Natural killer cell treated with Interleukin-12 subunit alpha and Interleukin-12 subunit beta and Interleukin-15 and Interleukin-18, amount 100 ng/mL, for 72 hours (primary cell): ENCODE measurements at regions not wholly inside any gene's neighbourhood (a gene's known extent, or its start where the extent isn't known, plus 50 kb on each side); places are given as distances from the start of the nearest gene placed in this dataset.

Experiments
- ATAC-seq, 2 donors: fragments of 150-1000 bp; cut with Tn5 transposase in 1 of 2; sonication (Bioruptor Pico), chemical (Tn5 transposase) in 1 of 2; 2 replicates each; pipeline ENCODE4 v1.10.0; 2021
- DNase-seq: peaks from one replicate; pipeline ENCODE4 v3.0.0; 2022; ENCODE audit warnings: low spot score
- H3K27ac Mint-ChIP-seq, 2 donors: 1 replicate in 1 of 2; 2 replicates in 1 of 2; pipeline ENCODE4 v1.8.0; 2022; ENCODE audit warnings: mixed read lengths in 2 of 2, mild to moderate bottlenecking in 1 of 2, moderate library complexity in 1 of 2
- H3K27me3 Mint-ChIP-seq, 2 donors: 1 replicate in 1 of 2; 2 replicates in 1 of 2; pipeline ENCODE4 v1.8.0; 2022; ENCODE audit warnings: mixed read lengths in 2 of 2
- H3K36me3 Mint-ChIP-seq: one replicate; pipeline ENCODE4 v1.8.0; 2022; ENCODE audit warnings: mixed read lengths
- H3K4me1 Mint-ChIP-seq, 2 donors: 1 replicate in 1 of 2; 2 replicates in 1 of 2; pipeline ENCODE4 v1.8.0; 2022; ENCODE audit warnings: low read depth in 2 of 2, mixed read lengths in 2 of 2, mild to moderate bottlenecking in 1 of 2
- H3K4me3 Mint-ChIP-seq: one replicate; pipeline ENCODE4 v1.8.0; 2022; ENCODE audit warnings: mixed read lengths
- H3K9me3 Mint-ChIP-seq: 2 replicates; pipeline ENCODE4 v1.8.0; 2022; ENCODE audit warnings: mixed read lengths

DNA sequence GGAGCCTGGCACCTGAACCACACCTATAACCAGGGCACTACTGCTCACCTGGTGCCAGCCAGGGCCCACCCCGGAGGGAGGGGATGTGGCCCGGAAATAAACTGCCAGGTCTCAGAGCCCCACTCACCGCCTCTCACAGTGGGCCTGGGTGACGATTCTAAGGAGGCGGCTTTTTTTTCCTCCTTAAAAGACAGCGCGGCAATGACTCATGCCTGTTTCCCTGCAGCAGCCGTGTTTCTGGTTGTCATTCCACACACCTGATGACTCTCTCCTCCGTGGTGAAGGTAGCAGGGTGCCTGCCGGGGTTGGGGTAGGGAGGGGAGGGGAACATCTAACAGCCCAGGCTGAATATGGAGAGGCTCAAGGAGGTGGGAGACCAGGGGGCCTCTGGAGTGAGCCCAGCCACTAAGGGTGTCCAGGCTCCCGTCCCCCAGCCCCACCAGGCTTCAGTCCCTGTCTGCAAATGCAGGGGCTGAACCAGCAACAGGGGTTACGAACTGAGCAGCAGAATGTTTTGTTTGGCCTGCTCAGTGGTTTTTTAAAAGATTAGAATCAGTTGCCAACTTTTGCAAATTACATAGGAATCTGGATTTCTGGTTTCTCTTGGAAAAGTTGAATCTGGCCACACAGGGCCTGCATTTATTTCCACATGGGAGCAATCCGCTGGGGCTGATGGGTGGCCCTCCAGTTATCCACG lies 127.3 kb upstream of the LINGO1 start:
- Mint-ChIP-seq H3K27ac (no peak overlapping the region), H3K9me3 (no peaks in the 10 kb centered on the region), H3K36me3 (no peaks in the 10 kb centered on the region), H3K4me3 (no peak overlapping the region), H3K27me3 (peaks cover 11 to 17% of the 10 kb centered on the region in 2 donors), H3K4me1 (no peaks in the 10 kb centered on the region)
- no peak for DNase-seq
- no peak for ATAC-seq

DNA sequence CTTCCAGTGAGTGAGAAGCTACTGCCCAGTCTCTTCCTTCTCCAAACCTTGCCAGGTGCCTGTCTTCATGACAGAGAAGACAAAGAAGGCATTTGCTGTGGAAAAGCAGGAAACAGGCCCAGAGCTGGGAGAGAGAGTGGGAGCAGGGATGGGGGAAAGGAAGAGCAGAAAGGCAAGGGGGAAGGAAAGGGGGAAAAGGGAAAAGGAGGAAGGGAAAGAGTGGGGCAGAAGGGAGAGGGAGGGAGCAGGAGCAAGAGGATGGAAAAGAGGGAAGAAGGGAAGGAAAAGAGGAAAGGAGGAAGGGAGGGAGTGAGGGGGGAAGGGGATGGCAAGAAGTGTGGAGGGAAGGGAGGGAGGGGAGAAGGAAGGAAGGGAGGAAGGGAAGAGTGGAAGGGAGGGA lies 121.2 kb upstream of the LINGO1 start:
- no peaks in the 10 kb centered on the region for H3K9me3 Mint-ChIP-seq
- no peak overlapping the region for H3K27ac Mint-ChIP-seq
- H3K4me3 Mint-ChIP-seq, result no peak overlapping the region
- H3K4me1 Mint-ChIP-seq, result no peaks in the 10 kb centered on the region
- H3K36me3 Mint-ChIP-seq, result no peaks in the 10 kb centered on the region
- DNase-seq, result no peak
- ATAC-seq, result no peak
- H3K27me3 Mint-ChIP-seq, result peaks cover 8% of the 10 kb centered on the region in 2 donors

DNA sequence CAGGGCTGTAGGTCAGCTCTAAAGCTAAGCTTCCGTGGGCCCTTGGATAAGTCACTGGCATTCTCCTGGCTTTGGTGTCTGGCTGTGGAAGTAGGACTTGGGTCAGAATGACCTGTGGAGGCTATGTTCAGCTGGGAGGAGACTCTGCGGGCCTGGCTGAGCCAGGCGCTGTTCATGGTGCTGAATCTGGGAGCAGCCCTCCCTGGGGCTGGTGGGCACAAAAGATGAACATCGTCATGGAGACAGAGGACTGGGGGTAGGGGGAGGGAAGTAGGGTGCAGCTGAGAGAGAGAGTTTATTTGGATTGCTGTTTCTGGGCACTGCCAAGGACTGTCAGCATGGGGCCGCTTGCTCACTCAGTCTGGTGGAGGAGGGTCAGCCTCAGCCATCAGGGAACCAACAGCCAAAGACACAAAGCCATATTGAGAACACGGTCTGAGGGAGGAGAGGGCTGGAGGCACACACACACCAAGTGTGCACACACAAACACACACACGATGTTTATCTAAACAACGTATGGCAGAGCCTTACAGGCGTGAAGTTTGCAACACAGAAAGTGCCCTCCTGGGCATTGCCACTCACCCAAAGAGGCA lies 120.7 kb upstream of the LINGO1 start:
- ATAC-seq, result no peak
- no peak for DNase-seq
- peaks cover 8% of the 10 kb centered on the region in 2 donors for H3K27me3 Mint-ChIP-seq
- H3K36me3 Mint-ChIP-seq, result no peaks in the 10 kb centered on the region
- H3K27ac Mint-ChIP-seq, result no peak overlapping the region
- no peak overlapping the region for H3K4me3 Mint-ChIP-seq
- no peaks in the 10 kb centered on the region for H3K4me1 Mint-ChIP-seq
- H3K9me3 Mint-ChIP-seq, result no peaks in the 10 kb centered on the region

DNA sequence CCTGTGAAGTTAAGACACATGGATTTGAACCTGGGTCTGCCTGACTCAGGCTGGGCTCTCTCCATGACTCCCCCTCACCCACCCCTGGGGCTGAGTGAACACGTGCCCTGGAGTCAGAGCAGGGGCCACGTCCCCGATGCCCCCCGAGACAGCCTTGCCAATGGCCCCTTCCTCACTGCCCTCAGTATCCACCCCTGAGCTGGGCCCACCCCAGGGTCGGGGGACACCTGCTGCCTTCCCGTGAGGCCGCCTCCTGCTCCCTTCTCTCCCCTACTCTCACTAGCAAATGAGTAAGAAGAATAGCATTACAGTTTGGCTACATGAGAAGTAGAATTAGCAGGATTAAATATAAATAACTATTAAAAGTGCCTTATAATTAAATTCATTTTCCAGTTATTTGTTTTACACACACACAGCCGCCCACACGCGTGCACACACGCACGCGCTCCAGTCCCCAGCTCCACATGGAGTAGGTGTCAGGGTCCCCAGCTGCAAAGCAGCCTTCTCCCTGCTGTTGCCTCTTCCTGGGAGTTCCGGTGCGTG lies 117.4 kb upstream of the LINGO1 start:
- peaks cover 0 to 8% of the 10 kb centered on the region in 2 donors for H3K27me3 Mint-ChIP-seq
- ATAC-seq (no peak), DNase-seq (no peak)
- no peaks in the 10 kb centered on the region for H3K9me3 Mint-ChIP-seq
- H3K4me1 Mint-ChIP-seq, result no peaks in the 10 kb centered on the region
- H3K36me3 Mint-ChIP-seq, result no peaks in the 10 kb centered on the region
- H3K4me3 Mint-ChIP-seq, result no peak overlapping the region
- H3K27ac Mint-ChIP-seq, result no peak overlapping the region

DNA sequence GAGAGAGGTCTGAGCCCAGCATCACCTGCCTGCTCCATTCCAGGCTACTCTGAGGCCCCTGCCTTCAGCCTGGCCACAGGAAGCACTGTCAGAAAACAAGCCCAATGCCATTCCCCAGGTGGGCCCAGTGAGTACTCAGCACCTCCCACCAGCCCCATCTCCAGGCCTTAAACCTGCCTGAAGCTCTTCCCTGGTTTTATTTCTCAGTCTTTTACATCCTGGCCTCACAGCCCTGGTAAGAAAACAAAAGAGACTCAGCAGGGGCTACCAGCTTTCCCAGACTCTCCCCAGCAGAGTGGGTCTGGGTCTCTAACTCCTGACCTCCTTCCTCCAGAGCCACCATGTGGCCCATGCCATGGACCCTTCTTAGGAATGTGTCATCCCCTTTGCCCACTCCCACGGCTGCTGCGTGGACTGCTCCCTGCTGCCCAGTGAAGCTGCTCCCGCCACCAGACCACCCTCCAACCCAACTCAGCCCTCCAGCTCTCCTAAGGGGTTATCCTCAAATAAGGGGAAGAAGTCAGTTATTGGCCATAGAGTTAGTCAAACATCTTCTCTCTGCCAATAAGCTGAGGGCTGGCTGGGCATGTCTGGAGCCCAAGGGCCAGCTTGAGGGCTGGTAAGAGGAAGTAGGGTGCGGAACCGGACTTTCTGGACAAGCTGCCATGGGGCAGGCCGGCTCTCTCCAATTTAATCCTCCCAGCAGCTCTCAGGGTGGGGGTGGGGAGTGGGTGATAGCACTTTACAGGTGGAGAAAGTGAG lies 116.7 kb upstream of the LINGO1 start:
- Mint-ChIP-seq H3K27ac (no peak overlapping the region), H3K4me3 (no peak overlapping the region), H3K4me1 (no peaks in the 10 kb centered on the region), H3K9me3 (no peaks in the 10 kb centered on the region), H3K36me3 (no peaks in the 10 kb centered on the region), H3K27me3 (peaks cover 0 to 8% of the 10 kb centered on the region in 2 donors)
- DNase-seq, result no peak
- ATAC-seq, result no peak

DNA sequence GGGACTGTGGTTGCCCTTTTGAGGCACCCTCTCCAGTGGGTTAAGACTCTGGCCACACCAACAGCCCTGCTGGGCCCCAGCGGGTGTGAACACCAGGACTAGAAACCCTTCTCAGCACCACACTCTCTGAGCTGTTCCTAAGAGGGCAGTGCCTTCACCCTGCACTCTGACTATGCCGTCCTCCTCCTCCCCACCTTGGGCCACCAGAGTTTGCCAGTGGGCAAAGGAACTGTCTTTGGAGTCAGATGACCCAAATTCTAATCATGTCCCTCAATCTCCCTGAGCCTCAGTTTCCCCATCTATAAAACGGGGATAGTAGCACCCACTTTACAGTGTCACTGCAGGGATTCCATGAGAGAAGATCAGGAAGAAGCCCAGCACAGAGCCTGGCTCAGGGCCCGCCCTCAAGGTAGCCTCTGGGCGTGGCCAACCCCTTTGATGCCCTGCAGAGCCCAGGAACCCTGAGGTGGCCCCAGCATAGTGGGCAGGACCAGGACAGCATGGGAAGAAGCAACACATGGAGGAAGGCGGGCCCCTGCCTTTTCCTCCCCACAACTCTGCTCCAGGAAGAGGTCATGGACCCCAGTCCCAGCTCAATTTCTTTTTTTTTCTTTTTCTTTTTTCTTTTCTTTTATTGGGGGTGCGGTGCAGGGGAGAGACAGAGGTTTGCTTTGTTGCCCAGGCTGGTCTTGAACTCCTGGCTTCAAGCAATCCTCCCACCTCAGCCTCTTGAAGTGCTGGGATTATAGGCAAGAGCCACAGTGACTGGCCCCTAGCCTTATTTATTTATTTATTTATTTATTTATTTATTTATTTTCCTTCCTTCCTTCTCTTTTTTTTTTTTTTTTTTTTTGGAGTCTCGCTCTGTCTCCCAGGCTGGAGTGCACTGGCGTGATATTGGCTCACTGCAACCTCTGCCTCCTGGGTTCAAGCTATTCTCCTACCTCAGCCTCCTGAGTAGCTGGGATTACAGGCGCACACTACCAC lies 115.7 kb upstream of the LINGO1 start:
- H3K9me3 Mint-ChIP-seq, result no peaks in the 10 kb centered on the region
- no peak overlapping the region for H3K27ac Mint-ChIP-seq
- ATAC-seq, result no peak

DNA sequence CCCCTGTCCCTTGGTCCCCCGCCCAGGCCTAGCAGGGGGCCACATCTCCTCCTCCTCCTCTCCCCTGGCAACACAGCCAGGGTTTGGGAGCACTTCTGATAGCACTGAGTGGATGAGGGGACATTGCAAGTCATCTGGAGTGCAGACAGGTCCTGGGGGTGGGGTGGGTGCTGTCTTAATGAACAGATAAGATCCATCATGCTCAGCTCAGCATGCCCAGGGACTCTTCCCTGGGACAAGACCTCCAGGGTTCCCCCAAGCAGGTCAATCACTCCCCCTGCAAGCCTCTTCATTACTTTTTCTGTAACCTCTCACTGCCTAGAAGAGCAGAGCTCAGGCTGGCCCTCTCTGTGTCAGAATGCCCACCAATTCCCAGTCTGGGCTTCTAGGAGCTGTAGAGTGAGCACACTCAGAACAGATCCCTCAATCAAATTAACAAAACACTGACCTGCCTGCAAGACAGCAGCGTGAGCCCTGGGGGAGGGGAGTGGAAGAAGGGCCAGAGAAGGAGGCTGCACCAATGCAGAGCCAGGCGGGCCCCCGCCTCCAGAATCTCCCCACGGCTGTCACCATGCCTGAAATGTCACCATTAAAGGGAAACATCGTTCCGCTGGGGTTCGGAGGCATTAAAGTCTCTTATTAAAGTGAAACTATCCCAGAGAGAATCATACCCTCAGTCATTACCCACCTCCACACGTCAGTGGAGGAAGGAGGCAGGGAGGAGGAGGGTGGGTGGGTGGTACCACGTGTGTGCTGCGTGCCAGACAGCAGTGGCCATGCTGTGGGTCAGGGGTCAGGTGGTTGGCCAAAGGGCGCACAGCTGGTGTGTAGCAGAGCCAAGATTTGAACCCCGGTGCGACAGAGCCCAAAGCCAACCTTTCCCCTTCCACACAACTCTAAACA lies 114.7 kb upstream of the LINGO1 start:
- ATAC-seq (no peak), DNase-seq (no peak)
- H3K27ac Mint-ChIP-seq, result no peak overlapping the region
- no peaks in the 10 kb centered on the region for H3K4me1 Mint-ChIP-seq
- H3K27me3 Mint-ChIP-seq, result peaks cover 0 to 3% of the 10 kb centered on the region in 2 donors
- no peaks in the 10 kb centered on the region for H3K36me3 Mint-ChIP-seq
- no peak overlapping the region for H3K4me3 Mint-ChIP-seq
- H3K9me3 Mint-ChIP-seq, result no peaks in the 10 kb centered on the region

More for the DNA sequence above, 115.7 kb upstream of the LINGO1 start:
- Mint-ChIP-seq H3K27me3 (peaks cover 2 to 7% of the 10 kb centered on the region in 2 donors), H3K36me3 (no peaks in the 10 kb centered on the region), H3K4me3 (no peak overlapping the region), H3K4me1 (no peaks in the 10 kb centered on the region)
- DNase-seq, result no peak

DNA sequence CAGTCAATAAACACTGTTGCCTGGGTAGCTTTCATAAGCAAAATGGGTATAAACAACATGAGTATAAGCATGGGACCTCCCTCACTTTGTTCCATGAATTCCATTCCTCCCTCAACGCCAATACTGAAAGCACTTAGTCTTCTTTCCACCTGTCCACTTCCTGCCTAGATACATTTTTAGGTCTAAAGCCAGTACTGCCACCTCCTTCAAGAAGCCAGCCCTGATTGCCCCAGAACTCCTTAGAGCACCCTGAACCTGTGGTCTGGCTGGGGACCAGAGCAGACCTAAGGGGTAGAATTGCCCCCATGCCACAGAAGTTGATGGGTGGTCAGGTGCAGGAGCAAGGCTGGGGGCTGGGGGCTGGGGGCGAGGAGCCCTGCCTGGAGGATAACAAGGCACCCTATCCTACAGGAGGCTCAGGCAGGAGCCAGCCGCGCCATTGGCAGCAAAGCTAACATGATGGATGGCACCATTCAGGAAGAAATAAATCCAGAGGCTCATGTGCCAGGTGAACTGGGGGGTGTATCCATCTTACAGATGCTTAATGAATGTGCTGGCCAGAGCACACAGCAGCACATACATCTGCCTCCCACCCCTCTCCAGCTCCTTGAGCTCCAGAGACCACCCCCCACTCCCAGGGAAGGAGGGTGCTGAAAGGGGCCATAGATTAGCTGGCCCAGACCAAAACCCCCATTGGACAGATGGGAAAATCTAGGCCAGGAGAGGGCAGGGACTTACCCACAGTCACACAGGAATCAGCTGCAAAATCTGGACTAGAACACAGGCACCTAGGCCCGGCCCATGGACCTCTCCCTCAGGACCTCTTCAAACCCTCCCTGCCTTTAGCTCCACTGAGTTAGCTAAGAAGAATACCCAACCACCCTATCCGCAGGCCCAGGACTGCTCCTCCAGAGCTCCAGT lies 113.8 kb upstream of the LINGO1 start:
- Mint-ChIP-seq H3K4me1 (no peaks in the 10 kb centered on the region), H3K36me3 (no peaks in the 10 kb centered on the region), H3K4me3 (no peak overlapping the region), H3K27me3 (peaks cover 0 to 3% of the 10 kb centered on the region in 2 donors), H3K27ac (no peak overlapping the region), H3K9me3 (no peaks in the 10 kb centered on the region)
- DNase-seq, result no peak
- ATAC-seq, result no peak

DNA sequence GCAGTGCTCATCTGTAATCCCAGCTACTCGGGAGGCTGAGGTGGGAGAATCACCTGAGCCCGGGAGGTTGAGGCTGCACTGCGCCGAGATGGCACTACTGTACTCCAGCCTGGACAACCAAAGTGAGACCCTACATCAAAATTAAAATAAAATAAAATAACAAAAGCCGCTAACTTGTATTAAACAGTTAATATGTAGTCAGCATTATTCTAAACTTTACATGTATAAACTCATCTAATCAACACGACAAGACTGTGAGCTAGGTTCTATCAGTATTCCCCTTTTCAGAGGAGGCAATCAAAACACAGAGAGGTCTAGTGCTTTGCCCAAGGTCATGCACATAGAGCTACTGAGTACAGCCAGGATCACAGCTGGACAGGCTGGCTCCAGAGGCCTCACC lies 111.7 kb upstream of the LINGO1 start:
- Mint-ChIP-seq H3K27me3 (peaks cover 5 to 7% of the 10 kb centered on the region in 2 donors), H3K4me1 (no peaks in the 10 kb centered on the region), H3K4me3 (no peak overlapping the region), H3K9me3 (no peaks in the 10 kb centered on the region), H3K36me3 (no peaks in the 10 kb centered on the region), H3K27ac (no peak overlapping the region)
- ATAC-seq, result no peak
- no peak for DNase-seq

DNA sequence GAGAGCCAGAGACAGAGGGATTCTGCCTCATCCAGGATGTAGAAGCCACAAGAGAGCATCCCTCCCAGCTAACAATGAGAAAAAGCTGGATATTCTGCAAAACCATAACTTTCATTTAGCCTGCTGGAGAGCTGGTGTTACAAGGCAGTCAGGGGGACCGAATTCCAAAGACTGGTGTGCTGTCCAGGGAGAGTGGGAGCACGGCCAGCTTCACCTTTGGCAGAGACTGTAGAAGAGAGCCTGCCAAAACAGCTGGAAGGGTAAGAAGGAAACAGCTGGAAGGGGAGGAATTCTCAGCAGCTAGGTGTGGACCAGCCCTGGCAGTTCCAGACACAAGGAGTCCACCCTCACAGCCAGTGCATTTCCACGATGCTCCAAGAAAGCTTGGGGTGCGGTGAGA lies 109.9 kb upstream of the LINGO1 start:
- Mint-ChIP-seq H3K27ac (no peak overlapping the region), H3K4me1 (no peaks in the 10 kb centered on the region), H3K9me3 (no peaks in the 10 kb centered on the region), H3K27me3 (peaks cover 17 to 22% of the 10 kb centered on the region in 2 donors), H3K36me3 (no peaks in the 10 kb centered on the region), H3K4me3 (no peak overlapping the region)
- DNase-seq, result no peak
- ATAC-seq, result no peak

DNA sequence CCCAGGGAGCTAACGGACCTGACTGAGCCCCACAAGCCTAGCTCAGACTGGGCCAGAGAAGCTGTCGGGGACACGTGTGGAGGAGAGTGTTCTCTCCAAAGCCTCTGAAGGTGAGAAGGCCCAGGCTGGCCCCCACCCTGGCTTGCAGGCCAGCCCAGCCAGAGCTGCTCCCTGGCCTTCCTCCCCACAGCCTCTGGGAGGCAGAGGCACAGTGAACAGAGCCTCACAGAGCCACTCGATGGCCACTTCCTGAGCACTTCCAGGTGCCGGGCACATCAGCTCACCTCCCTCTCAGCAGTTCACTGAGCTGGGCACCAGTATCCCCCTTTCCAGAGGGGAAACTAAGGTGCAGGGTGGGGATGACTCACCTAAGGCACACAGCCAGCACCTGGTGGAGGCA lies 109.4 kb upstream of the LINGO1 start:
- ATAC-seq (no peak), DNase-seq (no peak)
- H3K4me1 Mint-ChIP-seq, result no peaks in the 10 kb centered on the region
- H3K27ac Mint-ChIP-seq, result no peak overlapping the region
- peaks cover 17 to 27% of the 10 kb centered on the region in 2 donors for H3K27me3 Mint-ChIP-seq
- H3K4me3 Mint-ChIP-seq, result no peak overlapping the region
- H3K36me3 Mint-ChIP-seq, result no peaks in the 10 kb centered on the region
- H3K9me3 Mint-ChIP-seq, result no peaks in the 10 kb centered on the region

DNA sequence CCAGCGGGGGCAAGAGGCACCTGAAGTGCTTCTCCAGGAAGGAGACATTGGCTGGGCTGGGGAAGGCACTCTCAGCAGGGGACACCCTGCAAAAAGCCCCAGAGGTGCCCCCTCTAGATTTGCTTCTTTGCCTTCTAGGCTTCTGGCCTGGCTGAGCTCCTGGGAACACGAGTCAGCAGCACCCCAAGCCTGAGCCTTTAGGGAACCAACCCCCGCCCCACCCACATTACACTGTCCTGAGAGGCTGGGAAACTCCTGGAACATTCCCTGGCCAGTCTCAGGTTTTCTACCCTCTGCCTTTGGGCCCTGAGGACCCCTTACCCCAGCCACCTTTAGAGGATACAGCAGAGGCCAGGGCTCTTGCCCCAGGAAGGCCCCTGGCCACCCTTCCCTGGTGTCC lies 108.4 kb upstream of the LINGO1 start:
- no peaks in the 10 kb centered on the region for H3K9me3 Mint-ChIP-seq
- no peaks in the 10 kb centered on the region for H3K36me3 Mint-ChIP-seq
- H3K4me1 Mint-ChIP-seq, result no peaks in the 10 kb centered on the region
- peaks cover 17 to 30% of the 10 kb centered on the region in 2 donors for H3K27me3 Mint-ChIP-seq
- ATAC-seq (no peak), DNase-seq (no peak)
- H3K27ac Mint-ChIP-seq, result no peak overlapping the region
- H3K4me3 Mint-ChIP-seq, result no peak overlapping the region
